Endometrial microvascular endothelial cells (primary cell): ENCODE measurements at regions not wholly inside any gene's neighbourhood (a gene's known extent, or its start where the extent isn't known, plus 50 kb on each side); places are given as distances from the start of the nearest gene placed in this dataset.

Experiments used
- in situ Hi-C: cut with HindIII; loops from 2 replicates; pipeline ENCODE4 v1.10.0; 2017; ENCODE audit warnings: low sequenced_read_pairs, low pct_unique_long_range_greater_than_20kb; ENCODE audit errors: inconsistent ontology term

GRCh38 chr3:159517105-159517504 lies 471.5 kb upstream of the IL12A start:
- in situ Hi-C loops, result no loop called here

GRCh38 chr3:159520638-159521037 lies 468.0 kb upstream of the IL12A start:
- in situ Hi-C loops, result no loop called here

GRCh38 chr3:159522276-159522675 lies 466.4 kb upstream of the IL12A start:
- in situ Hi-C loops, result no loop called here

GRCh38 chr3:159528251-159528895 lies 460.3 kb upstream of the IL12A start:
- in situ Hi-C loops, result no loop called here

DNA sequence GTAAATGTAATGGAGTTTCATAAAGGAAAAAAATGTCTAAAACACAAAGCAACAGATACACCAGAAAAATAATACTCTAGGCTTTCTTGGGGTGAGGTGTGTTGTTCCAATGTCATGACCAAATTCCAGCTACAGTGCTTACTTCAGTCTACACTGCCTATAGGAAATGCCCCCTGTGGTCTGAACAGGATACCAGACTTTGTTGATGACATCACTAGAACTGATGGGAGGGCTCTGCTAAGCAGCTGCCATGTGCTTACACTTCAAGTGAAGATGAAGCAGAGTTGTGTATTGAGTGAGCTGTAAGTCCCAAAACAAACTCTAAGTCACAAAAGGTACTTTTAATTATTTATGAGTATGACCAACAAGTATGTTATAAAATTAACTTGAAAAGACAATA lies 456.1 kb upstream of the IL12A start:
- in situ Hi-C loops, result no loop called here

DNA sequence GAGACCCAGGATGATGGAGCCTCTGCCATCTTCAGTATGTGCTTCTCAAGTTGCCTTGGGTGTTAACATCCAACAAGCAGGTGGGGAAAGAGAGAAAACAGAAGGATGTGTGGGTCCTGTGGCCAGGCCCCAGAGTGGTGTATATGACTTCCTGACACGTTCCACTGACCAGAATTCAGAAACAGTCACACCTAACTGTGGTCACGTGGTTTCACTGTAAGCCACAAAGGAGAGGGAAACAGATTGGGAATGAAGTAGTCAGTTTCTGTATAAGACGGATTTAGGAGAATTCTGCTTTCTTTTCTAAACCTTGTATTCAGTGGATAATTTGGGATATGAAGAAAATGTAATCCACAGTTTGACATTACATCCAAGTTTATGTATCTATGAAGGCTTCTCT lies 454.1 kb upstream of the IL12A start:
- in situ Hi-C loops, result no loop called here

DNA sequence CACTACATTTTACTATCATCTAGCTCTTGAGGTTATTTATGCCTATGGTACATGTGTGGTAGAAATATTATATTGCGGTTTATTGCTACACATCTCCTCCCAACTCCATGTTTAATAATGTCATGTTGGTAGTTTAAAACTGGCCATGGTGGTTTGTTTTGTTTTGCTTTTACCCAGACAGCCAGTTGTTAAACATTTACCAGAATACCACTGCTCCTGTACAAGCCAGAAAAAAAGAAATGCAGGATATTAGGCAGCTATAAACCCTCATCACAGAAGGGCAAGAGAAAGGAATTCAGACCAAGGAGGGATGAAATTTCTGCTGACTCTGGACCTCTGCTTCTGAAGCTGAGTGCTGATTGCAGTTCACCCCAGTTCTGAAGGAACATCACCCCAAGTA lies 451.8 kb upstream of the IL12A start:
- in situ Hi-C loops, result no loop called here

DNA sequence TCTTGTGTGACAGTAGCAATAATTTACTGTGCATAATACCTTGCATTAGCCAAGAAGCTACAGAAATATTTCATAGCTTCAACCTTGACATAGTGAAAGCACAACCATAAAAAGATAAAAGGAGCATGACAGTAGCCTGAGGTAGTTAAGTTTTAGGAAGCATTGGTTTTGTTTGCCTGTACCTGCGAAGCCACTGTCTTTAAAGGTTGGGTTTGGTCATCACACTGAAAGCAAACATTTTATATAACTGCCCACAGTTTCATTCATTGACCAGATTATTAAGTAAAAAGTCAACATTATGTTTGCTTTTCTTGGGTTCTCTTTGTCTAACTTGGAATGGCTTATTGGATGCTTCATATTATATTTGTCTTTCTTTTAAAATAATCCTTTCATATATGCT lies 450.1 kb upstream of the IL12A start:
- in situ Hi-C loops, result no loop called here

- in situ Hi-C loops, result no loop called here
Observed at GRCh38 chr3:159540882-159541495, 447.6 kb upstream of the IL12A start.

DNA sequence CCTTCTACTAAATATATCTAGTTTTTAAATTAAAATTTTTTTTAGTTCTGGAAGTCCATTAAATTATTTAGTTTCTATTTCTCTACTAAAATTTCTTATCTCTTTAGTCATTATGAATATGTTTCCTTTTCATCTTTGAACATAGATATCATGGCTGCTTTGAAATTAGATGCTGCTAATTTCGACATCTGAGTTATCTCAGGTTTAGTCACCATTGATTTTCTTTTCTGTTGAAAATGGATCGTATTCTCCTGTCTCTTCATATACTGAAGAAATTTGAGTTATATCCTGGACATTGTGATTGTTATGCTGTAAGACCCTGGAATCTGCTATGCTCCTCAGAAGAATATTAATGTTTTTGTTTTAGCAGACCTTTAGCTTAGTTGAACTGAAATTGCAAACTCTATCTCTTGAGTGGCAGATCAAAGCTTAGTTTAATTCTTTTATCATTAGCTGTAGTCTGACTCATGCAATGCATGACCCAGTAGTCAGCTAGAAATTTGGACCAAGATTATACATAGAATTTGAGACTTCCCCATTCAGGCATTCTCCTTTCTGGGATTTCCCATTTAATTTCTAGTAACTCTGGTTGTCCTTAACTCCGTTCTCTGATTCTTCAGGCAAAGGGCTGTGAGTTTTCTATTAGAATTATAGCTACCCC lies 439.8 kb upstream of the IL12A start:
- in situ Hi-C loops, result no loop called here

GRCh38 chr3:159555205-159555604 lies 433.4 kb upstream of the IL12A start:
- in situ Hi-C loops, result no loop called here

- in situ Hi-C loops, result no loop called here
Observed at GRCh38 chr3:159559771-159560170, 428.9 kb upstream of the IL12A start.

GRCh38 chr3:159560214-159560979 lies 428.2 kb upstream of the IL12A start:
- in situ Hi-C loops, result no loop called here

DNA sequence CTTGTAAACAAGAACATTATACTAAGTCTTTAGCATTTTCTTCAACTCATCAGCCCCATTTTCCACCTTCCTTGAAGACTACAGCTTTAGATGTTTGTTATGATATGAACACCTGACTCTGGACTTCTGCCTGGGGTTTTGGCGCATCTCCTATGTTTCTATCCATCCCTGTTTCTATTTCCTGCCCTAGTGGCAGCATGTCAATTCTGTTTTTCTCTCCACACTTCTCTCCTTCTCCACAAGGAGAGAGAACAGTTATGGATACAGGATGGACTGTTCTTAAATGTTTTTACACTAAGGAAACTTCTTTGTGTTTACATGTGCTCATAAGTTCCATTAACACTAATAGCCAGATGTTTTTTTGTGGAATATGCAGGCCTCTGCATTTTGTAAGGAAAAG lies 423.3 kb upstream of the IL12A start:
- in situ Hi-C loops, result no loop called here

- in situ Hi-C loops, result no loop called here
Observed at GRCh38 chr3:159583662-159584061, 405.0 kb upstream of the IL12A start.

DNA sequence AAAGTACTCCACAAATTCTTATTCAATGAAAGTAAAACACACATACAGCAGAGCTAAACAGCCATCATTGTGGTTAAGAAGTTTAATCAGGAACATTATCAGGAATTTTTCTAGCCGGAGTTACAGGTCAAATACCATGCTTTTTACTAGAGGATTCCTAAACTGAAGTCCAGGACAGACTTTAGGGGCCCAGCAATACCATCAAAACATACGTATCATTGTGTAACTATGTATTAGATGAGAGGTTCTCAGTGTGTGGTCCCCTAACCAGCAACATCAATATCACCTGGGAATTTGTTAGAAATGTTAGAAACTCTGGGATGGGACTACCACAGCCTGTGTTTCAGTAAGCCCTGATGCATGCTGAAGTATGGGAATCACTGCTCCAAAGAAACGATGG lies 404.2 kb upstream of the IL12A start:
- in situ Hi-C loops, result no loop called here

DNA sequence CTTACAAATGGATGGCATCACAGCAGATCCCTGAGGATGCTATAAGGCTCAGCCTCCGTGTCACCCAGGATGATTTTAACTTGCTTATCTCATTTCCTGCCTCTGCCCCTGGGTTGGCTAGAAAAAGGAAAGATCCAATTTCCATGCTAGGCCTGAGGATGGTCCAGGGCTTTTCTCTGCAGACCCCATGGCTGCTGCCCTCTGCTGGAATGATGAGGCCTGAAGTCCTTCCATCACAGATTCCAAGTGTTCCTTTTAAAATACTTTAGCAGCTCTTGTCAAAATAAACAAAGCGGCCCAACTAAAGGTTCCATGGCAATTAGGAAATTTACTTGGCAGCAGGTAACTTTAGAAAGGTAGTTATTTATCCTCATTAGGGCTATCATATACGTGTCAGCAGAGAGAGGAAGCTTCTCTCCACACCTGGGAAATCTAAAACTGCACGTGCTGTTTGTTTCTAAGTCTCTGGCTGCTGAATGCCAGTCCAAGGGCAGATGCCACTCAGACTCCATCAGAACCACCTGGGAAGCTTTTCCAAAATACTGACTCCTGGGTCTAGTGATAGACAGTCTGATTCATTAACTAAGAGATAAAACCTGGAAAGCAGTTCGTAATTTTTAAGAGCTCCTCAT lies 401.9 kb upstream of the IL12A start:
- in situ Hi-C loops, result no loop called here

- in situ Hi-C loops, result no loop called here
Observed at GRCh38 chr3:159593927-159594605, 394.6 kb upstream of the IL12A start.

GRCh38 chr3:159600291-159600690 lies 388.3 kb upstream of the IL12A start:
- in situ Hi-C loops, result no loop called here
